Spleen (tissue), 11 donors: ENCODE measurements at regions not wholly inside any gene's neighbourhood (a gene's known extent, or its start where the extent isn't known, plus 50 kb on each side); places are given as distances from the start of the nearest gene placed in this dataset.

ENCODE experiments used
- DNase-seq: peaks from one replicate; pipeline ENCODE4 v3.0.0-alpha.2; 2020
- H3K27ac ChIP-seq, 8 donors: fragments of 200-600 bp; sonication (generic) in 7 of 8; 1 replicate in 4 of 8; 2 replicates in 4 of 8; pipeline versions ENCODE4 v1.5.0 to v1.8.0; 2016 to 2021; ENCODE audit warnings: inconsistent platforms in 4 of 8, mild to moderate bottlenecking in 4 of 8, moderate library complexity in 1 of 8
- H3K27me3 ChIP-seq, 7 donors: fragments of 200-600 bp; sonication (generic) in 6 of 7; replicated peaks in 1 of 7; 1 replicate in 4 of 7; 2 replicates in 3 of 7; pipeline versions ENCODE4 v1.5.0 to v1.8.0; 2016 to 2021; ENCODE audit warnings: inconsistent platforms in 3 of 7, mild to moderate bottlenecking in 1 of 7
- H3K36me3 ChIP-seq, 6 donors: fragments of 200-600 bp; sonication (generic) in 5 of 6; 1 replicate in 4 of 6; 2 replicates in 2 of 6; pipeline versions ENCODE4 v1.5.0 to v1.8.0; 2016 to 2021; ENCODE audit warnings: inconsistent platforms in 2 of 6
- H3K4me1 ChIP-seq, 6 donors: fragments of 200-600 bp; sonication (generic) in 5 of 6; 1 replicate in 3 of 6; 2 replicates in 3 of 6; pipeline versions ENCODE4 v1.5.0 to v1.8.0; 2016 to 2021; ENCODE audit warnings: inconsistent platforms in 3 of 6
- H3K4me3 ChIP-seq, 8 donors: fragments of 200-600 bp; sonication (generic) in 7 of 8; 1 replicate in 4 of 8; 2 replicates in 4 of 8; pipeline versions ENCODE4 v1.5.0 to v1.8.0; 2016 to 2021; ENCODE audit warnings: inconsistent platforms in 4 of 8, mild to moderate bottlenecking in 4 of 8, moderate library complexity in 2 of 8
- H3K9me3 ChIP-seq, 8 donors: fragments of 200-600 bp; sonication (generic) in 7 of 8; 1 replicate in 4 of 8; 2 replicates in 4 of 8; pipeline versions ENCODE4 v1.5.0 to v1.8.0; 2016 to 2021; ENCODE audit warnings: inconsistent platforms in 4 of 8
- CTCF ChIP-seq, 11 experiments: fragments of 200-600 bp in 7 of 11; fragments of 450-650 bp in 4 of 11; sonication (generic) in 4 of 11; IDR thresholded peaks in 8 of 11; conservative IDR thresholded peaks in 3 of 11; 1 replicate in 7 of 11; 2 replicates in 4 of 11; pipeline versions ENCODE4 v1.4.0 to v1.8.0; 2016 to 2021; ENCODE audit warnings: antibody characterized with exemption in 11 of 11, inconsistent platforms in 4 of 11, mild to moderate bottlenecking in 1 of 11
- POLR2A ChIP-seq, 3 donors: fragments of 450-650 bp; IDR thresholded peaks; one replicate each; pipeline ENCODE4 v1.5.1; 2017; ENCODE audit warnings: antibody characterized with exemption in 3 of 3, mild to moderate bottlenecking in 1 of 3
- POLR2AphosphoS5 ChIP-seq, 3 donors: sonication (generic); formaldehyde crosslinking; IDR thresholded peaks; one replicate each; pipeline ENCODE4 v1.5.1; 2017; ENCODE audit warnings: antibody characterized with exemption in 3 of 3
- WGBS, 5 donors: extraction: QIAGEN DNeasy Blood & Tissue Kit in 3 of 5; methylation state at CpG; one replicate each; pipeline versions ENCODE4 v1.1.5 to v1.1.7; 2013 to 2018; 5-methylcytosine and 5-hydroxymethylcytosine counted together
- intact Hi-C: fragments of 100-400 bp; cut with DNase I; formaldehyde crosslinking; loops from one replicate; pipeline ENCODE4 v1.15.0; 2023; ENCODE audit warnings: low total_unique reads
- donor health status: healthy with polysubstance abuse.
- donor health status: DM: no; HTN: no; CAD: no; lungs with moderate emphysema.
- donor health status: DM: no; HTN: no; CAD: no.
- donor health status: Bipolar disorder and iron deficiency.
- donor health status: healthy.
- donor health status: DM: no; HTN: no; CAD: no.
- donor health status: DM: yes; HTN: yes; CAD: no.

GRCh38 chr7:84822941-84823510, 363.8 kb downstream of the SEMA3D start:
- Histone ChIP-seq H3K9me3 (peaks cover 0 to 5% (median 0%) of the 10 kb centered on the region in 8 donors), H3K27me3 (no peaks in the 10 kb centered on the region), H3K4me3 (no peak overlapping the region), H3K4me1 (no peaks in the 10 kb centered on the region), H3K36me3 (no peaks in the 10 kb centered on the region), H3K27ac (no peak overlapping the region)
- WGBS, 5 donors: 87 to 92% (median 88%) methylated on average over 6 of the region's 6 CpGs
- TF ChIP-seq POLR2A (IDR thresholded peaks at IDR 0.05) (no peak), CTCF (IDR thresholded peaks at IDR 0.05 in 8 of 11, conservative IDR thresholded peaks at IDR 0.05 in 3 of 11) (no peak), POLR2AphosphoS5 (IDR thresholded peaks at IDR 0.05) (no peak)
- no peak for DNase-seq
- intact Hi-C loops: no loop called here

DNA sequence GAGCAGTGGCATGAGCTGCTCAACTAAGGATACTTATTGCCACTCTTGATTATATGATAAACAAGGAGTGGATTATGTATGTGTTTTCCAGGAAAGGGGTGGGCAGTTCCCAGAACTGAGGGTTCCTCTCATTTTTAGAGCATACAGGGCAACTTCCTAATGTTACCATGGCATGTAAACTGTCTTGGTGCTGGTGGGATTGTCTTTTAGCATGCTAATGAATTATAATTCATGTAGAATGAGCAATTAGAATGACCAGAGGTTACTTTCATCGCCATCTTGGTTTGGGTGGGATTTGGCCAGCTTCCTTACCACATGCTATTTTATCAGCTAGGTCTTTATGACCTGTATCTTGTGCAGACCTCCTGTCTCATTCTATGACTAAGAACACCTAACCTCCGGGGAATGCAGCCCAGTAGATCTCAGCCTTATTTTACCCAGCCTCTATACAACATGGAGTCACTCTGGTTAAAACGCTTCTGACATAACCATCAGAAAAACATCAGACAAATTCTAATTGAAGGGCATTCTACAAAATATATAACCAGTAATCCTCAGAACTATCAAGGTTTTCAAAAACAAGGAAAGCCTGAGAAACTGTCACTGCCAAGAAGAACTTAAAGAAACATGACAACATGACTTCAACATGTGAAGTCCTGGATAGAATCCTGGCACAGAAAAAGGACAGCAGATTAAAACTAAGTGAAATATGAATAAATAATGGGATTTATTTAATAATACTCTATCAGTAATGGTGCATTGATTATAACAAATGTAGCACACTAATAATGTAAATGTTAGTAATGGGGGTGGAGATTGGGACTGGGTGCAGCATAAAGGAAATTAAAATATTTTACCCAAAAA, 365.0 kb downstream of the SEMA3D start:
- DNase-seq: no peak
- intact Hi-C loops: no loop called here
- no peak for TF ChIP-seq POLR2A (IDR thresholded peaks at IDR 0.05)
- WGBS, 5 donors: 86 to 95% (median 92%) methylated on average over 3 of the region's 3 CpGs
- Histone ChIP-seq H3K4me3 (no peak overlapping the region), H3K4me1 (no peaks in the 10 kb centered on the region), H3K27ac (no peak overlapping the region), H3K9me3 (peaks cover 0 to 5% (median 0%) of the 10 kb centered on the region in 8 donors), H3K36me3 (no peaks in the 10 kb centered on the region), H3K27me3 (no peaks in the 10 kb centered on the region)

GRCh38 chr7:84820481-84820880, 366.4 kb downstream of the SEMA3D start:
- Histone ChIP-seq H3K36me3 (no peaks in the 10 kb centered on the region), H3K4me1 (no peaks in the 10 kb centered on the region), H3K27ac (no peak overlapping the region), H3K9me3 (peaks cover 0 to 5% (median 0%) of the 10 kb centered on the region in 8 donors), H3K27me3 (no peaks in the 10 kb centered on the region), H3K4me3 (no peak overlapping the region)
- intact Hi-C loops: no loop called here
- TF ChIP-seq POLR2A (IDR thresholded peaks at IDR 0.05): no peak
- TF ChIP-seq POLR2AphosphoS5 (IDR thresholded peaks at IDR 0.05): no peak
- no peak for TF ChIP-seq CTCF (IDR thresholded peaks at IDR 0.05 in 8 of 11, conservative IDR thresholded peaks at IDR 0.05 in 3 of 11)
- WGBS, 5 donors: 28 to 42% (median 41%) methylated on average over 2 of the region's 2 CpGs
- no peak for DNase-seq

- H3K27me3 ChIP-seq: no peaks in the 10 kb centered on the region
- no peak overlapping the region for H3K27ac ChIP-seq
- intact Hi-C loops: no loop called here
- H3K4me1 ChIP-seq: no peaks in the 10 kb centered on the region
- H3K9me3 ChIP-seq: no peaks in the 10 kb centered on the region
- TF ChIP-seq CTCF (IDR thresholded peaks at IDR 0.05 in 8 of 11, conservative IDR thresholded peaks at IDR 0.05 in 3 of 11): no peak
- no peak overlapping the region for H3K4me3 ChIP-seq
- H3K36me3 ChIP-seq: no peaks in the 10 kb centered on the region
- WGBS, 5 donors: 73 to 97% (median 79%) methylated on average over 1 of the region's 1 CpG
- no peak for DNase-seq
Measured at GRCh38 chr7:84817016-84817415, 369.8 kb downstream of the SEMA3D start.
